T1000 (cell line): ENCODE measurements at regions not wholly inside any gene's neighbourhood (a gene's known extent, or its start where the extent isn't known, plus 50 kb on each side); places are given as distances from the start of the nearest gene placed in this dataset.

Source experiments
- DNase-seq: peaks from one replicate; lab custom pipeline; 2025; ENCODE audit warnings: mixed read lengths; lab: John Stamatoyannopoulos, UW

DNA sequence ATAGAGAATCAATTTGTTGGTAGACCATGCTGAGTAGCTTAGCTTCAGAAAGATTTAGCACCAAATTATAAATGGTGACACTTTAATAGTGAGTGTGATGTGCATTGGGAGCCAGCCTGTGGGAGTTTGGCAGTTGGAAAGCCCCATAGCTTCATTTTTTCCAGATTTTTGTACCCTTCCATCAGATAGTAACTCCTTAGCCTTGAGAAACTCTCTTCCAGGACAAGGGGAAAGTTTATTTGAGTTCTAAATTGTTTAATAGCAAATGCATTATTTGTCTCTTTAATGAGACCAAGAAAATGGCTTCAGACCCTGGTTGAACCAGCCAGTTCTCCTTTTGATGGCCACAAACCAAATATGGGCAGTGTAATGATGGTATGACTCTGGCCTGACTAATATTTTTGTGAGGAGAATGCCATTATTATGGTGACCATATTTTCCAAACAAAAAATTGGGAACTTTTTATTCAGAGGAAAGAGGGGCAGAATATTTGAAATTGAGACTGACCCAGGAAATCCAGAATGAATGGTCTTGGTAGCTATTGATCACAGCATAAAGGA is 49.8 kb downstream of the PLCE1 start:
- no peak for DNase-seq

DNA sequence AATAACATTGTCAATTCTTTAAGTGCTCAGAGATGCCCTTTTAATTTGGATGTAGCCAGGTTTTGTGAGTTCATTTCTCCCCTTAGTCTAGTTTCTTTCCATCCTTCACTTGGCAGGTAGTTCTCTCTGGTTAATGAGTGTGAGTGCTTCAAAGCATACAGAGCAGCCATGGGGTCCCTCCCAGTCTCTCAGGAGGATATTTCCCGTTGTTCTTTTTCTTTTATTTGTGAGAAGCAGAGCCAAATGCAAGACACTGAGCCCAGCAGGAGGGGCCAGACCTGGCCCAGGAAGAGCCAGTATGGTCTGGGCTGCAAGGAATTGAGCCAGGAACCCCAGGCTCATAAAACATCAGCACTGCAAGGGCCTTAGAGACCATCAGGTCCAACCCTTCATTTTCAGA is 52.4 kb downstream of the PLCE1 start:
- DNase-seq, result no peak

DNA sequence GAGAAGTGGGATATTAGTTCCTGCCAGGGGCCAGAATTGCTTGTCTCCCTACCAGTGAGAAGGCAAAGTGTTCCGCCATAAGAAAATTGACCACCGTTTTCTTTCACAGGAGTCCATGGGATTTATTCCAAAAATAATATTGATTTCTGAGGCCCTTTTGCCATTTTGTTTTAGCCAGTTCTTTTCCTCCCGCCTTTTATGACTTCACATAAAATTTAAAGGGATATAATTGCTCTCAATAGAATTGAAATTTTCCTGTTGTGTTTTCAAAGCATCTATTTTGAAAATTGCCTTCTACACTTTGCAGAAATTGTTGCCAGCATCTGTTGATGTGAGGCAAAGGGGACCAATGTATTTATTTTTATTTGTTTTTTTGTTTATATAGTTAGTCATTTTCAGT is 53.6 kb downstream of the PLCE1 start:
- no peak for DNase-seq

DNA sequence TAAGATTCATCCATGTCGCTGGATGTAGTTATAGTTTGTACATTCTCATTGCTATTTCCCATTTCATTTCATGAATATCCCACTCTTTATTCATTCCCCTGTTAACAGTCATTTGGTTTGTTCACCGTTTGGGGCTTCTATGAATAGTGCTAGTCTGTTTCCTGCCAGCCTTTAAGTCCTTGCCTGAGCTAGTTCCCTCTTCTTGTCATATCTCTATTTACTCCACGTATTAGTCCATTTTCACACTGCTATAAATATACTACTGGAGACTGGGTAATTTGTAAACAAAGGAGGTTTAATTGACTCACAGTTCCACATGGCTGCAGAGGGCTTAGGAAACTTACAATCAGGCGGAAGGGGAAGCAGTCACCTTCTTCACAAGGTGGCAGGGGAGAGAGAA is 56.2 kb downstream of the PLCE1 start:
- no peak for DNase-seq

DNA sequence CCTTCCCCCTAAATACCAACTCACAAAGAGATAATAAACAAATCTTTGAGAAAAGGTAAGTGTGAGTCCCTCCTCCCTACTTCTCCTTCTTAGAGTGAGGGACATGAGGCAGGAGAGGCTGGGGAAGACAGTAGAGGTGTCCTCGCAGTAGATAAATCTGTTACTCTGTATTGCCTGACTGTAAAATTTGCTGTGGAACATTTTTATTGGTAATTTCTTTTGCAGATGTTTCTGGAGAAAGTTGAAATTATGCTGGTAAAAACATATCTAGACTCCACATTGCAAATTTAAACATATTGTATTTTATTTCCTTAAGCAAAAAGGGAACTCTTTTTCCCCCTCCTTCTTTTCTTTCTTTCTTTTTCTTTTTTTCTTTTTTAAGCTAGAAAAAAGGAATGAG is 58.5 kb downstream of the PLCE1 start:
- no peak for DNase-seq

DNA sequence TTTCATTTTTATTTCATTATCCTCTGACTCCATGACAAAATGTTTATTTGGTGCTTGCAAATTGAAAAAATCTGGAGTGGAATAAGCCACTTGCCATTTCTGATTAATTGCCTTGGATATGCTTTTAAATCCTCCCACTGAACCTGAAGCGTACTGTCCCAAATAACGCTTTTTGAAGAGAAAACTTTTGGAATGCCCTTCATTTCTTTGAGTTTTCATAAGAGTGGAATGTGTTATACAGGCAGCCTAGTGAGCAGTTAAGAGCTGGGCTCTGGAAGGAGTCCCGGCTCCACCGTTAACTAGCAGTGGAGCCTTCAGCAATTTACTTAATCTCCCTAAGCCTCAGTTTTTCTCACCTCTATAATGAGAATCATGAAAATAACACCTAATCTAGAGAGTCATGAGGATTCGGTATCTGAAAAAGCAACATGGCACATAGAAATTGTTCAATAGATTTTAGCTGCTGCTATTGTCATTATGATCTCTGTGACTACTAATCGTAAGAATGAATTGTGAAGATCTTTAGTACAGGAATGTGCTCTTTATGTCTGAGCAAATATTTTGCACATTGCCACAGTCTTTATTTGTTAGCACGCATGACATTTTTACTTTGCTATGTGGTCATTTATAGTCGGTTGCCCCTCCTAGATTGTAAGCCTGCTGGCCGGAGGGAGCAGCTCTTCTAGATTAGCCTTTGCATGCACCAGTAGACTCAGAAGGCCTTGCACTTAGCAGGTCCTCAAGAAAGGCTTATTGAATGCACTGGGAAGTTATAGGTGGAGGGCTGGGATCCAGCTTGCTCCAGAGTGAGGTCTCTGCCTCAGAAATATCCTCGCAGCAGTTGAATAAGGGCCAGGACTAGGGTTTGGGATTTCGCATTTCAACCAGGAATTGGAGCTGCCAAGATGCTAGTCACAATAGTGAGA is 59.4 kb downstream of the PLCE1 start:
- no peak for DNase-seq

DNA sequence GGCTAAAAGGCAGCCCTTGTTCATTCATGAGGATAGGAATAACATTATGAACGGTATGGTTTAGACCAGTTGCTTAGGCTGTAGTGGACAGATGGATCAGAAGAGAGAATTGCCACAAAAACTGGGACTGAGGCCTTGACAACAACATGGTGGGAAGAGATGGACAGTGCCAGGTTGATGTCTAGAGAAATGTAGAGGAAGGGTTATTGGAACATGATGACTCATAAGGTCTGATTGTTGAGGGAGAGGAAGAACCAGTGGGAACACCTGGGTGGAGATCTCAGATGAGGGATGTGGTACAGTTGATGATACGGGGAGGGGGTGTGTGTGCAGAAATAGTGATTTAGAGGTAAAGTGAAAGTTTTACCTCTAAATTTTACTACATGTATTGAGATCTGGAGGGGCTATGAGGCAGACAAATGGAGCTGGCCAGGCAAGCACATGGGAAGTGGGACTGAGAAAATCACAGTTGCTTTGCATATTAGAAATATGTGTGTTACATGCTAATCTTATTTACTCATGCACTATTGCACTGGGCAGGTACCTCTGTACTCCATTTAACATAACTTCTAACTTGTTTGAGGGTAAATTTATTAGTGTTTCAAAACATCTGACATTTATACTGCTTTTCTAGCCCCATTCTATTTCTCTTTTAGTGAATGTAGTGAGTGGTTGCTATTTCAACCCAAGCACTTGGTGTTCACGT is 65.6 kb downstream of the PLCE1 start:
- no peak for DNase-seq

DNA sequence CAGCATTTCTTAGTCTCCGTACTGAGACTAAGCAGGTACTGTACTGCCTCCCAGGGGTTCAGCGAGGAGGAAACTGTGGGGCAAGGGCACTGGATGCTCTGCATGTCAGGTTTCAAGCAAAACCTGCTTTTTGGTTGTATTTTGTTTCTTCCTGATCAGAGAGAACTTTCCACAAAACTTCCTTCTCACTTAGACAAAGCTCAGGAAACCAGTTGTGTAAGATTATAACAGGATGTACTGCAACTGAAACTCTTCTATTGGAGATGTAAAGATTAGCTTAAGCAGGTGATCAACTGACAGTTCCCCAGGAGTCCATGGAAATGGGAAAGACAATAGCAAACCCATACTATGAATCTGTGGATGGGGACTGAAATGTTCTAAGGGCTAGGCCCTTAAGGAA is 67.3 kb downstream of the PLCE1 start:
- DNase-seq, result no peak

DNA sequence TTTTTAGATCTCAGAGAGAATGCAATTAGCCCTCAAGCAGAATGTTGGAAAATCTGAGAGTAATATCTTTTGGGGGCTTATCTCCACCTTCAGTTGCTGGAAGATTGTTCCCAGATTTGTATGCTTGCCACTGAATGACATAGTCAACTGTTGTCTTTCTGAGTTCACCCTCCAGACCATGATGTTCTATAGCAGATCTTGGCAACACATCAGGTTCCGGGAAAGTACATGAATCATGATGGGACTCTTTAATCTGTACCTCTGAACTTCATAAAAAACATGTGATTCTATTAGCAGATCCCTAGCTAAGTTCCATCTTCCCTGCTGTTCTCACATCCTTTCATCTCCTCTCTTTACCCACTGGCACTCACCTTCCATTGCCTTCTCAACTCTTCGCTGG is 68.9 kb downstream of the PLCE1 start:
- no peak for DNase-seq

DNA sequence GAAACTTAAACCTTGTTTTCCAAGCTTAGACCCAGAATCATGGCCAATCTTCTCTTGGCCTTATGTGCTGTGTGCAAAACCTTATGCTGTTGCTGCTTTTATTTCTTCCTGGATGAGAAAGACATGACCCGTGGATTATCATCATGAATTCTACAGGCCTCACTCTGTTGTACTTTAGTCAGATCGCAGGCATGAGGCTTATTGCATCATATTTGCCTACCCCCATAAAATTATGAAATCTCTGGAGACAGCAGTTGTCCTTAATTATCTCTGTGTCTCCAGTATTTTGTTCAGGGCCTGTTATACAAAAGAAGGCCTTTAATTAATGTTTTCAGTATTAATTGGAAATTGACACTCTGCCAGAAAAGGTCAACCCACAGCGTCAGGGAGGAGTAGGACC is 71.6 kb downstream of the PLCE1 start:
- DNase-seq, result no peak

DNA sequence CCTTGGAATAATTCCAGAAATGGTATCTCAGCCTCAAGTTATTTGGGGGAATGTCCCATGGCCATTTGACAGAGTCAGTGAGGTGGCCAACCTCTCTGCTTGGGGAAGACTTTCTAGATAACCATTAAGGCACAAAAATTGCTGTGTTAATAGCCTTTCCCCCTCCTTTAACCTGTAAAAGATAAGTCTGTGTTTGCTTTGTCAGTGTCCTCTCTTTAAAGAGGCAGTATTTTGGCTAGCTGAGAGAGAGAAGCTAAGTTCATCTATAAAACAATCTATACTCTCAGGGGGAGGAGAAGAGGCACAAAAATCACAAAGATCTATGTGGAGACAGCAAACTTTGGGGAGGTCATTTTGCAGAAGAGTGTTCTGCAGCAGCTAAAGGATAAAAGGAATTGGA is 72.1 kb downstream of the PLCE1 start:
- no peak for DNase-seq

DNA sequence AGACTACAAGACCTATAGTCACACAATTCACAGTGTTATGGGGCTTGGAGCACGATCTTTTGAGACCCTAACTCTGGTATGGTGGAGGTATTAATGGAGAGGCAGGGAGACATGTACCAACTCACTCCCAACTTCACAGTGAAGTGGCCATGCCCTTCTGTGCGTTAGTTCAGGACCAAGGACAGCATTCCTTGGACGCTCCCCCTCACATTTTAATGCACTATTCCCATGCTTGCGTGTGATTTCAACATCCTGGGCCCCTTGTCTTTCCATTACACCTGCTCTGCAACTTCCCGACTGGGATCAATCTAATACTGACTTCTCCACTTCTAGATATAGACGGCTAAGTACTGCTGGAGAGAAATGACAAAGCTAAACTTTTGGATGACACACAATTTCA is 72.7 kb downstream of the PLCE1 start:
- DNase-seq, result no peak

DNA sequence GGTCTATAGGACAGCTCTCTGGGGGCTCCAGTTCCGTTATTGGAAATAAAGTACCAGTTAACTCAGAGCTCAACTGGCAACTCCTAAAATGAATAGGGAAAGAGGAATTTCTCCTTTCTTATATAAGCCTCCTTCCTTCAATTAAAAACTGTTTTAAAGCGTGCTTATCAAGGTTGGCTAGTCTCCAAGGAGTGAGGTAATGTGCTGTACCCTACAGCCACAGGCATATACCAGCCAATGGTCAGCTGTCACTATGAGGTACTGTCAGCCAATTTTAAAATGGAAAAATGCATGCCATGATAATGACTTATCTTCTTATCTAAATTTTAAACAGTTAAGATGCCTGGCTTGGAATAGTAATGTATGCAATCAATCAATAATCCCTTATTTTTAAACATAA is 76.2 kb downstream of the PLCE1 start:
- DNase-seq, result no peak

DNA sequence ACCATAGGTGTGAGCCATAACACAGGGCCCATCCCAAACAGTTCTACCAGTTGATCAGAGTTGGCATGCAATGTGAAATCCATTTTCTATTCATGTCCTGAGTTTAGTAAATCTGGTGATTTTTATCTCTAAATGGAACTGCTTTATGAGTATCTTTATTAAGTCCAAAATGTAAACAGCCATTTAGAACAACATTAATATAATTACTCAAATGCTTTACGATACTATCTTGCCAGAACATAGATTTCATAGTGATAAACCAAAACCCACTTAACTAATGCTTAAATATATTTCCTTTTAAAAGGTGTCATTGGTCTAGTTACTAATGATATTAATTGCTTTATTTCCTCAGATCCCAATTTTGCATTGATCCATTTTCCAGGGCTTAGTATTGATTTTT is 80.7 kb downstream of the PLCE1 start:
- DNase-seq, result no peak

DNA sequence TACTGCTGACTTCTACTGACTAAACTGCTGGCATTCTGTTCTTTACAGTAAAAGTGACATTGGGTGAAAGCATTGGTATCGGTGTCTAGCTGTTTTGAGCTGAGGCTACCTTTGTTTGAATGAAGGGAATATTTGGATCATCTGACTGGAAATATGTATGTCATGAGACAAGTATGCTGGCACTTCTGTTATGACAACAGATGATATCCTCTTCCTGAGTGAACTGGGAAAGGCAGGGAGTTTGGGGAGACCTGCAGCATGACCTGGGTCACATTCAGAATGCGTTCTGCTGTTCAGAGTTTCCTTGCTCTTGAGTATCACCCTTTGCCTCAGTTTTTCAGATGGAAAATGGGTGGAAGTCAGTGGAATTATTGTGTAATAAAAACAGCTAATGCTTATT is 81.8 kb downstream of the PLCE1 start:
- DNase-seq, result no peak

DNA sequence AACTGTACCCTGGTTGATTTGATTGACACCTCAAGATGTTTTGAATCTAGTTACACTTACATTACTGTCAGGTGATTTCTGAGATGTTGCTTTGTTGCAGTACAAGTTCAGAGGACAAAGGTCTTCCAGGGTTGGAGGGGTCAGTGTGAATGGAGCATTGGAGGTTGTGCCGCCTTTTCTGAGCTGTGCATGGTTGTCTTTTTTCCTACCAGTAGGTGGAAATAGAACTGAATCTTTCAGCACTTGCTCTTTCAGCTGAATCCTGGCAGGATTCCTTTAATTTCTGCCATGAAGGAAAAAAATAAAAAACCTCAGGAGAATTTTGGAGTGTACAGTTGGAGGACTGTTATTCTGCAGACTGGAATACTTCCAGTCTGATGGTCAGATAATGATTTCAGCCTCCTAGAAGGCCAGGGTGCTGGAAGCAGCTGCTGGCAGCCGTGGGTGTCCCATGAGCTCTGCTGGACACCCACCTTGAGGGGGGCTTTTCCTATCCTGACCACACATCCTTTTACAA is 82.7 kb downstream of the PLCE1 start:
- DNase-seq, result no peak

DNA sequence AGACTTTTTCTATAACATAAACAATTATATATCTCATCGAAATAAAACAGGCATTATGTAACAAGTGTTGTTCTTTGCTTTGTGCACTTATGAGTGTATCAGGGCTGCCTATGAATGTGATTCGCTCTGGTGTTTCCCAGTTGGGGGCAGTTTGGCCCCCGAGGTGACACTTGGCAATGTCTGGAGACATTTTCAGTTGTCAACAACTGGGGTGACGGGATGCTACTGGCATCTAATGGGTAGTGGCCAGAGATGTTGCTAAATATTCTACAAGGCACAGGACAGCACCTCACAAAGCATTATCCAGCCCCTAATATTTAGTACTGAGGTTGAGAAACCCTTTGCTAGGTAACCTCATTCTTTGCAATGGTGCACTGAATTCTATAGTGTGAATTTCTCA is 83.3 kb downstream of the PLCE1 start:
- DNase-seq, result no peak

DNA sequence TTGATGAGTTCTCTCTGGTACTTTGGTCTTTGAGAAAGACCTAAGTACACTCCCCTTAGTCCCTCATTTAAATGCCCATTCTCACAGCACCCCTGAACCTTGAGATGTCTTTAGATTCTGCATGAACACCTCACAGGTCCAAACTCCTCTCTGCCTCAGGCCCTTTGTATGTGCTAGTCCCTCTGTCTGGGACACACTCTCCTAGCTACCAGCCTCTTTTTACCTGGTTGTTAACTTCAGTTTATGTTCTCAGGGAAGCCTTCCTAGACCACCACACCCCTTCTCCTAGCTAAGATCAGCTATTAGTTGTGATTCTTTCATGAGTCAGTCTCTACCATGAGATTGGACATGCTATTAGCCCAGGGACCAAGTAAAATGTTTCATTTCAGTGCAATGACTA is 86.4 kb downstream of the PLCE1 start:
- DNase-seq, result no peak

DNA sequence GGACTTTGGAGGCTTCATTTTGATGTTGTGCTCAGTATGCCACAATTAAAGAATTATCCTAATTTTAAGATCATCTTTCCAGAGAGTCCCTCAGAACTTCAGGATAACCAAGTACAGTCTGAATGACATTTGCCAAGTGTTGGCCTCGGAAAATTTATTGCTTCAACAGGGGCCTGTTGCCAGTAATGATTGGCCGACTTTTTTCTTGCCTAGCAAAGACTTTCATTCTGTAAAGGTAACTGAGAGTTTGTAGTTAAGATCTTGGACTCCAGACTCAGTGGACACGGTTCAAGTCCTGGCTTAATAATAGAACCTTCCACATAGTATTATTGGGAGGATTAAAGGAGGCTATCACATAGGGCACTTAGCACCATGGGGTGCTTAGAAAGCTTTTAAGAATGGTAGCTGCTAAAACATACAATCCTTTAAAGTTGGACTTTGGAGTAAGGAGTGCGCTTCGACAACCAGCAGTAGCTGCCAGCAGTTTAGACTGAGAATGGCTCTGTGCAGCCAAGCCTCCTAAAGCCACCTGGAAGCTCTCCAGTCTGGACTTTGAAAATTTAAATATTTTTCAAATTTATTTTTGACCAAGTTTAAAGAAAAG is 90.0 kb downstream of the PLCE1 start:
- no peak for DNase-seq

DNA sequence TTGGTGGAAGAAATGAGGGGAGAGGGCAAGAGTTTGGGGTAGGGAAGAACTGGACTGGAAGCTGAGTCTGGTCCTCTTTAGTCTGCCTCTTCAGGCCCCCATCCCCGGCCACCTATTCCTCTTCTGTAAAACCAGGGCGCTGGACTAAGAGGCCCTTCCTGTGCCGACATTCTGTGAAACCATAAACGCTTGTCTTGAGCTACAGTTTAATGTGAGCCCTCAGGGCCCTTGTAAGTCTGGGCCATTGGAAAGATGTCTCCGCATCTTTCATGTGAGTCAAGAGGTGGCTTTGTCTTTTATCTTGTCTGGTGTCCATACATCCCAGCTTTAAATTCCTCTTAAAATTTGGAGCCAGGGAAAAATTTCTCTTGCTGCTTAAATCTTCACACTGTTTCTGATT is 90.6 kb downstream of the PLCE1 start:
- no peak for DNase-seq

DNA sequence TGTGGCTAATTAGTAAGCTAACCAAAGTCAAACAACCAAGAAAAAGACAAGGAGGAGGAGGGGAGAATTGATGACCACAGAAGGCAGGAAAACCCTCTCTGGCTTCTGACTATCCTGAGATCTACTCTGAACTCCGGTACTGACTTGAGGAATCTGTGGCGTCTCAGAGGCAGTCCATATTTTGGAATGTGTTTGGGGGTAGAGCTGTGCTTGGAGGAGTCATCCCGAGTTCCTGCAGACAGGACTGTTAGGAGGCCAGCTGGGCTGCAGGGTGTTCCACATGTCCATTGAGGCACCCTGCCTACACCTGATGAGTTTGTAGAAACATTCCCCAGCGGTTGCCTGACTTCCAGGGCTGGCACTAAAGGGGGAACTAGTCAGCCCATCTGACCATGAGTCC is 91.6 kb downstream of the PLCE1 start:
- no peak for DNase-seq

DNA sequence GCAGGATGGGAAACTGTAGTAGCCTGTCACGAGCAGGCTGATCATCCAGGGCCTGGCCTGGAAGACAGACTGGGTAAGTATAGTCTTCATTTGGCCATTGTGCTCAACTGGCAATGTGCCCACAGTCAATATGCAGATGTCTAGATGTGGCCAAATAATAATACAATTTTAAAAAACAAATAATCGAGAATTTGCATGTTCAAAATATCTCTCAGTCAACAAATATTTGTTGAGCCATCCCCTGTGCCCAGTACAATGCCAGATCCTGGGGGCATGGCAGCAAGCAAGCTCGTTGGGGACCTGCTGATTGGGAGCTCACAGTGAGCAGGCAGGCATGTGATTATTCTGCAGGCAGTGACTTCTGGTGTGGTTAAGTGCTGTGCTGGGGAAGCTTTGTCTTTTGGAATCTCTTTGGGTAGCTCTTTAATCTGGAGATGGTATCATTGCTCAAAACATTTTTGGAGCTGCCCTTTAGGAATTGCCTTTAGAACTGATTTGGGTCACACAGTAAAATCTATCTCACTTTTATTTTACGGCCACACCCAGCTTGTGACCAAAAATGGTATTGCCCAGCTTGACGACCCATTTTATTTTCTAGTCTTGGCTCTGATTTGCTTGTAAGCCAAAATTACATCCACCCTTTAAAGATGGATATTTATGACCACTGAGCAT is 92.2 kb downstream of the PLCE1 start:
- no peak for DNase-seq
